A673 (cell line): ENCODE measurements at regions not wholly inside any gene's neighbourhood (a gene's known extent, or its start where the extent isn't known, plus 50 kb on each side); places are given as distances from the start of the nearest gene placed in this dataset.

ENCODE experiments used
- BruUV-seq: library from RNA; stranded (reverse); fragments of 400-500 nt; replicated peaks from 2 replicates; lab custom pipeline; 2021; lab: Mats Ljungman, UMichigan
- CTCF ChIA-PET: fragments of 300-600 bp; sonication (Branson Sonifier 250); formaldehyde crosslinking; loops from one replicate; lab custom pipeline; 2022; ENCODE audit warnings: antibody characterized with exemption; lab: Charles Lee
- POLR2A ChIA-PET: fragments of 300-600 bp; sonication (Branson Sonifier 250); formaldehyde crosslinking; loops from one replicate; lab custom pipeline; 2022; ENCODE audit warnings: antibody characterized with exemption; ENCODE audit not compliant: low non-redundant PET; lab: Charles Lee
- DNase-seq: peaks from one replicate; pipeline ENCODE4 v3.0.0-alpha.2; 2015; ENCODE audit warnings: low spot score
- H3K27ac ChIP-seq: fragments of 200-600 bp; sonication (generic); 2 replicates; pipeline ENCODE4 v1.5.1; 2016; ENCODE audit warnings: mixed run types, low read depth, mild to moderate bottlenecking, mixed read lengths, antibody characterized with exemption, low read length; ENCODE audit not compliant: poor library complexity, severe bottlenecking
- H3K27me3 ChIP-seq: fragments of 200-600 bp; sonication (generic); replicated peaks from 2 replicates; pipeline ENCODE4 v1.6.1; 2017; ENCODE audit warnings: mixed run types, low read depth, mild to moderate bottlenecking, mixed read lengths, antibody characterized with exemption, low read length; ENCODE audit not compliant: insufficient read depth, poor library complexity
- H3K36me3 ChIP-seq: fragments of 200-600 bp; sonication (generic); 2 replicates; pipeline ENCODE4 v1.6.1; 2016; ENCODE audit warnings: mixed run types, mild to moderate bottlenecking, mixed read lengths, antibody characterized with exemption, low read length; ENCODE audit not compliant: insufficient read depth, poor library complexity, severe bottlenecking
- H3K4me1 ChIP-seq: fragments of 200-600 bp; sonication (generic); 2 replicates; pipeline ENCODE4 v1.6.1; 2017; ENCODE audit warnings: mixed run types, mild to moderate bottlenecking, mixed read lengths, antibody characterized with exemption, low read length; ENCODE audit not compliant: insufficient read depth, poor library complexity, severe bottlenecking
- H3K4me3 ChIP-seq: fragments of 200-600 bp; sonication (generic); 2 replicates; pipeline ENCODE4 v1.5.1; 2016; ENCODE audit warnings: low read depth, mixed run types, mild to moderate bottlenecking, mixed read lengths, low read length; ENCODE audit not compliant: poor library complexity, severe bottlenecking
- H3K9me3 ChIP-seq: fragments of 200-600 bp; sonication (generic); 2 replicates; pipeline ENCODE4 v1.6.1; 2016; ENCODE audit warnings: mixed run types, low read depth, mild to moderate bottlenecking, mixed read lengths, antibody characterized with exemption, low read length; ENCODE audit not compliant: poor library complexity, severe bottlenecking
- EZH2 ChIP-seq: fragments of 200-600 bp; sonication (generic); IDR thresholded peaks from 2 replicates; pipeline ENCODE4 v1.6.1; 2017; ENCODE audit warnings: borderline replicate concordance, low read depth, mild to moderate bottlenecking, mixed read lengths, antibody characterized with exemption, low read length; ENCODE audit not compliant: poor library complexity, severe bottlenecking
- intact Hi-C: fragments of 100-400 bp; cut with micrococcal nuclease; formaldehyde crosslinking; loops from one replicate; pipeline ENCODE4 v1.10.0; 2022; ENCODE audit not compliant: unreplicated experiment
- TF ChIP-seq, protein P1 (sequence below): fragments of 300-800, 200-600 bp; sonication (generic); conservative IDR thresholded peaks from 2 replicates; pipeline ENCODE4 v1.5.1; 2017; ENCODE audit warnings: low read depth, mild to moderate bottlenecking, antibody characterized with exemption, low read length, moderate library complexity, mixed read lengths

DNA sequence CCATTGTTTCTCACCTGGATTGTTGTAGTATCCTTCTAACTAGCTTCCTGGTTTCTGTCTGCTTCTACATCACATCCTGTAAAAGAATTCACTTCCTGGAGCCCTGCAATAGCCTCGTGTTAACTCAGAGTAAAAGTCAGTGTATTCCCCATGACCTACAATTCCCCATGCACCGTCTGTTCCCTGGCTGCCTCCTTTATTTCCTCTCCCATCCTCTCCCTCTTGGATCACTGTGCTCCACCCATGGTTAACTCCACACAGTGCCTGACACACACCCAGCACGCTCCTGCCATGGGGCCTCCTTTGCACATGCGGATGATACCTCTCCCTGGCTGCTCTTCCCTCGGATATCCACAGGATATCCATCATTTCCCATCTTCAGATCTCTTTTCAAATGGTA, 301.4 kb upstream of the IRX3 start:
- TF ChIP-seq EZH2 = no peak
- TF ChIP-seq, protein P1, sequence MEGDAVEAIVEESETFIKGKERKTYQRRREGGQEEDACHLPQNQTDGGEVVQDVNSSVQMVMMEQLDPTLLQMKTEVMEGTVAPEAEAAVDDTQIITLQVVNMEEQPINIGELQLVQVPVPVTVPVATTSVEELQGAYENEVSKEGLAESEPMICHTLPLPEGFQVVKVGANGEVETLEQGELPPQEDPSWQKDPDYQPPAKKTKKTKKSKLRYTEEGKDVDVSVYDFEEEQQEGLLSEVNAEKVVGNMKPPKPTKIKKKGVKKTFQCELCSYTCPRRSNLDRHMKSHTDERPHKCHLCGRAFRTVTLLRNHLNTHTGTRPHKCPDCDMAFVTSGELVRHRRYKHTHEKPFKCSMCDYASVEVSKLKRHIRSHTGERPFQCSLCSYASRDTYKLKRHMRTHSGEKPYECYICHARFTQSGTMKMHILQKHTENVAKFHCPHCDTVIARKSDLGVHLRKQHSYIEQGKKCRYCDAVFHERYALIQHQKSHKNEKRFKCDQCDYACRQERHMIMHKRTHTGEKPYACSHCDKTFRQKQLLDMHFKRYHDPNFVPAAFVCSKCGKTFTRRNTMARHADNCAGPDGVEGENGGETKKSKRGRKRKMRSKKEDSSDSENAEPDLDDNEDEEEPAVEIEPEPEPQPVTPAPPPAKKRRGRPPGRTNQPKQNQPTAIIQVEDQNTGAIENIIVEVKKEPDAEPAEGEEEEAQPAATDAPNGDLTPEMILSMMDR = no peak
- no peaks in the 10 kb centered on the region for H3K4me1 ChIP-seq
- H3K27me3 ChIP-seq = no peaks in the 10 kb centered on the region
- POLR2A ChIA-PET = no interaction called here
- no peak for DNase-seq
- intact Hi-C loops = no loop called here
- no peaks in the 10 kb centered on the region for H3K9me3 ChIP-seq
- no TSS peak for BruUV-seq
- H3K27ac ChIP-seq = no peak overlapping the region
- no peaks in the 10 kb centered on the region for H3K36me3 ChIP-seq
- no peak overlapping the region for H3K4me3 ChIP-seq
- CTCF ChIA-PET = no interaction called here

DNA sequence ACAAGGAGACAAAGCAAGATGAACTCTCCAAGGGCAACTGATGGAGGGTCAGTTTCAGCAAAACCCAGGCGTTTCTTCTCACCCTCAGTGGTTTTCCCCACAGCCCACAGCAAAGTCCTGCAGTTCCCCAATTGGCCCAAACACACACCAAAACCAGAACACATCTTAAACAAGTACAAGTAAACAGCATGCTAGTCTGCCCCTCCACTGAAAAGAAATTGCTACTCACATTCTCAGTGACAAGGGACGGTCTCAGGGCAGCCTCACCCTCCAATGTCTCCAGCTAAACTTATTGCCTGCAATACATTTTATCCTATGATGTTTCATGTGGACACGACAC, 300.6 kb upstream of the IRX3 start:
- intact Hi-C loops = no loop called here

DNA sequence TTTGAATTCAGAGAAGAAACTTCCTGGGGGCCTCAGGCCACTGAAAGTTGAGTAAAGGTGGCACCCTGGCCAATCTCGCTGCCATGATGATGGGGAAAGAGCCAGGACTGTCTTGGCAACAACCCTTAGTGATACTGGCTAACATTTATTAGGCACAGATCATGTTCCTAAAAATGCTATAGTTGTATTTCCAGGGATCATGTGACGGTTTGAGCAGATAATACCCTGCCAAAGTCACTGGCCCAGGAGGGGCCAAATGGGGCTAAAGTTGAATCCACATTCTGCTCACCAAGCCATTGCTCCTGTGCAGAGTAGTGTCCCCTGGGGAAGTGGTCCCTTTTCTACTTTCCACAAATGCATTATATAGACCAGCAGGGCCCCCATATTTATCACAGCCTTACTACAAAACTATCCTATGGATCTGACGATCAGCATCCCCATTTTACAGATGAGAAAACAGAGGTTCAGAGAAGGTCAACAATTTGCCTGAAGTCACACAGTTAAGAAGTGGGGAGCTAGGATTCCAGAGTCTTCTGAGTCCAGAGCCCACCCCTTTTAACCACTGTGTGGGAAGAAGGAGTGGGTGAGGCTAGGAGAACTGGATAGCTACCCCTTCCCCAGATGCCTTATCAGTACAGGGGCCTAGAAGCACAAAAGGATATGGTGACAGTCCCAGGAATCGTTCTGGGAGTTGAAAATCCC, 300.0 kb upstream of the IRX3 start:
- no peaks in the 10 kb centered on the region for H3K36me3 ChIP-seq
- ChIA-PET CTCF (no interaction called here), POLR2A (no interaction called here)
- H3K9me3 ChIP-seq = no peaks in the 10 kb centered on the region
- intact Hi-C loops = no loop called here
- TF ChIP-seq, protein P1 = no peak
- TF ChIP-seq EZH2 = no peak
- BruUV-seq = no TSS peak
- no peaks in the 10 kb centered on the region for H3K27me3 ChIP-seq
- no peak overlapping the region for H3K4me3 ChIP-seq
- DNase-seq = no peak
- no peak overlapping the region for H3K27ac ChIP-seq
- no peaks in the 10 kb centered on the region for H3K4me1 ChIP-seq

More for the DNA sequence above, 300.6 kb upstream of the IRX3 start:
- TF ChIP-seq EZH2 = no peak
- TF ChIP-seq, protein P1 = no peak
- no peaks in the 10 kb centered on the region for H3K36me3 ChIP-seq
- H3K27ac ChIP-seq = no peak overlapping the region
- H3K9me3 ChIP-seq = no peaks in the 10 kb centered on the region
- no peak overlapping the region for H3K4me3 ChIP-seq
- no peak for DNase-seq
- ChIA-PET POLR2A (no interaction called here), CTCF (no interaction called here)
- H3K4me1 ChIP-seq = no peaks in the 10 kb centered on the region
- no peaks in the 10 kb centered on the region for H3K27me3 ChIP-seq
- BruUV-seq = no TSS peak
